HepG2 (cell line): ENCODE measurements at regions not wholly inside any gene's neighbourhood (a gene's known extent, or its start where the extent isn't known, plus 50 kb on each side); places are given as distances from the start of the nearest gene placed in this dataset.

Experiments used
- ATAC-seq: fragments of 200-7000 bp; cut with Tn5 transposase; 3 replicates; pipeline ENCODE4 v1.9.1; 2020; ENCODE audit warnings: mild to moderate bottlenecking, moderate library complexity
- BruUV-seq: library from RNA; stranded (reverse); fragments of 400-500 nt; replicated peaks from 2 replicates; lab custom pipeline; 2021; lab: Mats Ljungman, UMichigan
- CTCF ChIA-PET: fragments of 300-600 bp; formaldehyde crosslinking; extraction: SDS; loops from one replicate; lab custom pipeline; 2021; ENCODE audit warnings: low total read pairs, inconsistent platforms, low intra/inter-chr PET ratio; lab: Yijun Ruan, JAX
- POLR2A ChIA-PET: fragments of 350-600 bp; sonication (Branson Sonifier 250); formaldehyde crosslinking; loops from one replicate; lab custom pipeline; 2020; ENCODE audit warnings: antibody characterized with exemption, inconsistent platforms; lab: Yijun Ruan, JAX
- DNase-seq: peaks from one replicate; pipeline ENCODE4 v3.0.0-alpha.2; 2015; ENCODE audit warnings: low spot score
- FAIRE-seq: peaks from 3 replicates; lab custom pipeline; 2011; peaks lifted over from hg19 to GRCh38; lab: Jason Lieb, UNC
- H2AFZ ChIP-seq: one replicate; pipeline ENCODE4 v1.6.1; 2011; ENCODE audit warnings: low read length, inconsistent platforms
- H3K27ac ChIP-seq: fragments of 300-600 bp; 3 replicates; pipeline ENCODE4 v1.8.0; 2011; ENCODE audit warnings: mixed run types, mild to moderate bottlenecking, mixed read lengths, low read length, inconsistent platforms; ENCODE audit not compliant: insufficient read depth; ENCODE audit errors: extremely low read length
- H3K27me3 ChIP-seq, 2 experiments: fragments of 200-600 bp in 1 of 2; 2 replicates in 1 of 2; 3 replicates in 1 of 2; pipeline versions ENCODE4 v1.6.0 to v1.8.0; 2011; ENCODE audit warnings: low read length in 2 of 2, mild to moderate bottlenecking in 2 of 2, moderate library complexity in 2 of 2, inconsistent platforms in 1 of 2; ENCODE audit not compliant: insufficient read depth in 2 of 2, control insufficient read depth in 1 of 2
- H3K36me3 ChIP-seq, 2 experiments: fragments of 200-600 bp in 1 of 2; replicated peaks in 1 of 2; 2 replicates in 1 of 2; 3 replicates in 1 of 2; pipeline versions ENCODE4 v1.5.1 to v1.8.0; 2011; ENCODE audit warnings: low read length in 2 of 2, inconsistent platforms in 1 of 2; ENCODE audit not compliant: insufficient read depth in 2 of 2, control insufficient read depth in 1 of 2
- H3K4me1 ChIP-seq: 2 replicates; pipeline ENCODE4 v1.5.1; 2012; ENCODE audit warnings: low read length, inconsistent platforms; ENCODE audit not compliant: insufficient read depth
- H3K4me2 ChIP-seq: 2 replicates; pipeline ENCODE4 v1.6.0; 2011; ENCODE audit warnings: low read depth, low read length, inconsistent platforms
- H3K4me3 ChIP-seq, 3 experiments: fragments of 200-600 bp in 1 of 3; sonication (generic), shearing (Covaris generic) in 1 of 3; replicated peaks in 1 of 3; 2 replicates each; pipeline ENCODE4 v1.5.1; 2011 to 2016; ENCODE audit warnings: low read length in 3 of 3, inconsistent platforms in 2 of 3, low read depth in 2 of 3, mild to moderate bottlenecking in 2 of 3, control low read depth in 1 of 3, mixed read lengths in 1 of 3; ENCODE audit not compliant: insufficient read depth in 1 of 3
- H3K79me2 ChIP-seq: one replicate; pipeline ENCODE4 v1.6.1; 2011; ENCODE audit warnings: low read length, inconsistent platforms; ENCODE audit not compliant: insufficient read depth
- H3K9ac ChIP-seq: 2 replicates; pipeline ENCODE4 v1.6.0; 2011; ENCODE audit warnings: mild to moderate bottlenecking, low read depth, low read length, inconsistent platforms; ENCODE audit not compliant: insufficient read depth
- H3K9me3 ChIP-seq: 2 replicates; pipeline ENCODE4 v1.5.1; 2012; ENCODE audit warnings: mild to moderate bottlenecking, low read length
- H4K20me1 ChIP-seq: 2 replicates; pipeline ENCODE4 v1.6.0; 2011; ENCODE audit warnings: inconsistent platforms, mild to moderate bottlenecking, low read length, moderate library complexity; ENCODE audit not compliant: insufficient read depth
- ARNT2 ChIP-seq: sonication (generic); formaldehyde crosslinking; IDR thresholded peaks from 2 replicates; pipeline ENCODE4 v1.8.0; 2022; ENCODE audit warnings: mild to moderate bottlenecking, low read depth, missing genetic modification reagents, moderate library complexity
- HDAC6 ChIP-seq: fragments of 200-600 bp; sonication (generic); IDR thresholded peaks from 2 replicates; pipeline ENCODE4 v1.7.0; 2017; ENCODE audit warnings: mild to moderate bottlenecking, antibody characterized with exemption, low read length, low read depth
- HMGXB3 ChIP-seq: sonication (generic); formaldehyde crosslinking; IDR thresholded peaks from 2 replicates; pipeline ENCODE4 v1.4.0; 2020; ENCODE audit warnings: missing genetic modification reagents, borderline replicate concordance
- KLF6 ChIP-seq: IDR thresholded peaks from 2 replicates; pipeline ENCODE4 v1.8.0; 2016; ENCODE audit warnings: missing biosample characterization, missing genetic modification reagents
- NFKBIZ ChIP-seq: IDR thresholded peaks from 2 replicates; pipeline ENCODE4 v1.6.1; 2018; ENCODE audit warnings: missing genetic modification reagents, missing compliant biosample characterization
- SP2 ChIP-seq: sonication (generic); formaldehyde crosslinking; IDR thresholded peaks from 2 replicates; pipeline ENCODE4 v1.5.1; 2020; ENCODE audit warnings: mild to moderate bottlenecking, missing genetic modification reagents
- ZFP1 ChIP-seq: IDR thresholded peaks from 2 replicates; pipeline ENCODE4 v1.6.1; 2016
- ZFP36L1 ChIP-seq: sonication (generic); formaldehyde crosslinking; IDR thresholded peaks from 2 replicates; pipeline ENCODE4 v1.8.0; 2022; ENCODE audit warnings: mild to moderate bottlenecking, missing genetic modification reagents, moderate library complexity
- ZNF747 ChIP-seq: sonication (generic); formaldehyde crosslinking; IDR thresholded peaks from 2 replicates; pipeline ENCODE4 v1.8.1; 2023; ENCODE audit warnings: missing genetic modification reagents, mild to moderate bottlenecking, borderline replicate concordance
- ZNF776 ChIP-seq: sonication (generic); formaldehyde crosslinking; IDR thresholded peaks from 2 replicates; pipeline ENCODE4 v1.4.0; 2020; ENCODE audit warnings: mild to moderate bottlenecking, missing genetic modification reagents
- ZSCAN31 ChIP-seq: sonication (generic); formaldehyde crosslinking; IDR thresholded peaks from 2 replicates; pipeline ENCODE4 v1.5.0; 2020; ENCODE audit warnings: low read depth, mild to moderate bottlenecking, missing genetic modification reagents
- WGBS: methylation state at CpG from one replicate; pipeline ENCODE4 v1.1.6; 2017; ENCODE audit warnings: low lambda C conversion rate; 5-methylcytosine and 5-hydroxymethylcytosine counted together
- in situ Hi-C: cut with HindIII; loops from 2 replicates; pipeline ENCODE4 v1.10.0; 2017; ENCODE audit warnings: low pct_unique_long_range_greater_than_20kb; ENCODE audit not compliant: extremely low pct_ligation_motif_present
- intact Hi-C: fragments of 100-400 bp; cut with micrococcal nuclease; formaldehyde crosslinking; loops from one replicate; pipeline ENCODE4 v1.10.0; 2022; ENCODE audit not compliant: unreplicated experiment

- ATAC-seq (no peak), FAIRE-seq (no peak), DNase-seq (no peak)
- WGBS, result 57% methylated on average over 4 of the region's 4 CpGs
- Histone ChIP-seq H3K27ac (no peak overlapping the region), H3K79me2 (no peaks in the 10 kb centered on the region), H3K4me2 (no peak overlapping the region), H3K4me3 (no peak overlapping the region), H3K9me3 (no peaks in the 10 kb centered on the region), H4K20me1 (no peaks in the 10 kb centered on the region), H3K9ac (no peak overlapping the region), H3K36me3 (no peaks in the 10 kb centered on the region), H2AFZ (no peak overlapping the region), H3K4me1 (no peaks in the 10 kb centered on the region), H3K27me3 (peaks cover 4 to 47% of the 10 kb centered on the region in 2 experiments; a peak in 3 of 5 replicates)
- ChIA-PET POLR2A (no interaction called here), CTCF (no interaction called here)
- in situ Hi-C loops, result no loop called here
- intact Hi-C loops, result no loop called here
- no TSS peak for BruUV-seq
- no peak for TF ChIP-seq ZSCAN31 (CRISPR knock-in tag)
- no peak for TF ChIP-seq ZFP36L1 (CRISPR knock-in tag)
- TF ChIP-seq KLF6 (CRISPR knock-in tag), result no peak
- no peak for TF ChIP-seq HDAC6
- no peak for TF ChIP-seq ZNF747 (CRISPR knock-in tag)
- no peak for TF ChIP-seq ZNF776 (CRISPR knock-in tag)
- no peak for TF ChIP-seq SP2 (CRISPR knock-in tag)
- no peak for TF ChIP-seq ARNT2 (CRISPR knock-in tag)
- TF ChIP-seq HMGXB3 (CRISPR knock-in tag), result no peak
- TF ChIP-seq ZFP1 (CRISPR knock-in tag), result no peak
- TF ChIP-seq NFKBIZ (CRISPR knock-in tag), result no peak
Measured at GRCh38 chr2:8514274-8514662, 167.6 kb upstream of the ID2 start.
